ENCODE measurements at regions not wholly inside any gene's neighbourhood (a gene's known extent, or its start where the extent isn't known, plus 50 kb on each side); places are given as distances from the start of the nearest gene placed in this dataset.

GRCh38 chr1:4044967-4045366 lies 144.9 kb upstream of the C1orf174 start:
- DNase-seq (ENCODE audit: low read depth in 2 of 2): no peak

- no peak for DNase-seq (ENCODE audit: low read depth in 2 of 2)
These were observed 145.4 kb upstream of the C1orf174 start for GRCh38 chr1:4045397-4046010.

- DNase-seq (ENCODE audit: low read depth in 2 of 2): no peak
These were observed 146.9 kb upstream of the C1orf174 start for GRCh38 chr1:4046836-4047461.

GRCh38 chr1:4047666-4048065 lies 147.6 kb upstream of the C1orf174 start:
- DNase-seq (ENCODE audit: low read depth in 2 of 2): no peak

- no peak for DNase-seq (ENCODE audit: low read depth in 2 of 2)
These were observed 148.0 kb upstream of the C1orf174 start for GRCh38 chr1:4048076-4048475.

GRCh38 chr1:4048921-4049320 lies 148.8 kb upstream of the C1orf174 start:
- DNase-seq (ENCODE audit: low read depth in 2 of 2): no peak

- DNase-seq (ENCODE audit: low read depth in 2 of 2): no peak
These were observed 150.9 kb upstream of the C1orf174 start for GRCh38 chr1:4050998-4051397.

GRCh38 chr1:4052657-4053056 lies 152.6 kb upstream of the C1orf174 start:
- no peak for DNase-seq (ENCODE audit: low read depth in 2 of 2)

GRCh38 chr1:4053160-4053748 lies 153.2 kb upstream of the C1orf174 start:
- no peak for DNase-seq (ENCODE audit: low read depth in 2 of 2)

- no peak for DNase-seq (ENCODE audit: low read depth in 2 of 2)
These were observed 153.7 kb upstream of the C1orf174 start for GRCh38 chr1:4053774-4054173.

GRCh38 chr1:4055294-4055967 lies 155.4 kb upstream of the C1orf174 start:
- no peak for DNase-seq (ENCODE audit: low read depth in 2 of 2)

GRCh38 chr1:4056422-4056821 lies 156.3 kb upstream of the C1orf174 start:
- no peak for DNase-seq (ENCODE audit: low read depth in 2 of 2)

- no peak for DNase-seq (ENCODE audit: low read depth in 2 of 2)
These were observed 156.9 kb upstream of the C1orf174 start for GRCh38 chr1:4056989-4057388.

- DNase-seq (ENCODE audit: low read depth in 2 of 2): no peak
These were observed 157.5 kb upstream of the C1orf174 start for GRCh38 chr1:4057603-4058002.

- no peak for DNase-seq (ENCODE audit: low read depth in 2 of 2)
These were observed 158.1 kb upstream of the C1orf174 start for GRCh38 chr1:4058122-4058521.

- DNase-seq (ENCODE audit: low read depth in 2 of 2): no peak
These were observed 158.6 kb upstream of the C1orf174 start for GRCh38 chr1:4058706-4059105.

GRCh38 chr1:4059270-4059669 lies 159.2 kb upstream of the C1orf174 start:
- no peak for DNase-seq (ENCODE audit: low read depth in 2 of 2)

GRCh38 chr1:4060850-4061249 lies 160.8 kb upstream of the C1orf174 start:
- no peak for DNase-seq (ENCODE audit: low read depth in 2 of 2)

GRCh38 chr1:4061521-4062031 lies 161.5 kb upstream of the C1orf174 start:
- DNase-seq (ENCODE audit: low read depth in 2 of 2): no peak

- DNase-seq (ENCODE audit: low read depth in 2 of 2): no peak
These were observed 162.0 kb upstream of the C1orf174 start for GRCh38 chr1:4062041-4062440.

GRCh38 chr1:4062560-4062959 lies 162.5 kb upstream of the C1orf174 start:
- no peak for DNase-seq (ENCODE audit: low read depth in 2 of 2)

- no peak for DNase-seq (ENCODE audit: low read depth in 2 of 2)
These were observed 162.9 kb upstream of the C1orf174 start for GRCh38 chr1:4062992-4063391.

- no peak for DNase-seq (ENCODE audit: low read depth in 2 of 2)
These were observed 163.4 kb upstream of the C1orf174 start for GRCh38 chr1:4063516-4063915.

Measured in activated CD4-positive, alpha-beta T cell treated with anti-CD3 and anti-CD28 coated beads for 24 hours (primary cell).